Frontal cortex (tissue), 3 donors: ENCODE measurements at regions not wholly inside any gene's neighbourhood (a gene's known extent, or its start where the extent isn't known, plus 50 kb on each side); places are given as distances from the start of the nearest gene placed in this dataset.
"Not testable (repeated sequence)": the region's sequence is repeated elsewhere in the genome, so short reads cannot be mapped to it uniquely, and the experiment has no call there.

Source experiments
- DNase-seq, 2 donors: peaks; one replicate each; pipeline ENCODE4 v3.0.0; 2012; ENCODE audit warnings: low spot score in 2 of 2
- FAIRE-seq: peaks from 2 replicates; lab custom pipeline; 2012; peaks lifted over from hg19 to GRCh38; lab: Jason Lieb, UNC
- donor health status: control.
- donor health status: control.
- donor health status: control.

- FAIRE-seq (no peak), DNase-seq (no peak)
These were observed 61.7 kb downstream of the NPS start for GRCh38 chr10:127610816-127611215.

GRCh38 chr10:127614484-127615017 is 65.4 kb downstream of the NPS start:
- DNase-seq (no peak), FAIRE-seq (no peak)

GRCh38 chr10:127618797-127619196 is 69.7 kb downstream of the NPS start:
- FAIRE-seq: peak; percentile 48
- DNase-seq: no peak

DNA sequence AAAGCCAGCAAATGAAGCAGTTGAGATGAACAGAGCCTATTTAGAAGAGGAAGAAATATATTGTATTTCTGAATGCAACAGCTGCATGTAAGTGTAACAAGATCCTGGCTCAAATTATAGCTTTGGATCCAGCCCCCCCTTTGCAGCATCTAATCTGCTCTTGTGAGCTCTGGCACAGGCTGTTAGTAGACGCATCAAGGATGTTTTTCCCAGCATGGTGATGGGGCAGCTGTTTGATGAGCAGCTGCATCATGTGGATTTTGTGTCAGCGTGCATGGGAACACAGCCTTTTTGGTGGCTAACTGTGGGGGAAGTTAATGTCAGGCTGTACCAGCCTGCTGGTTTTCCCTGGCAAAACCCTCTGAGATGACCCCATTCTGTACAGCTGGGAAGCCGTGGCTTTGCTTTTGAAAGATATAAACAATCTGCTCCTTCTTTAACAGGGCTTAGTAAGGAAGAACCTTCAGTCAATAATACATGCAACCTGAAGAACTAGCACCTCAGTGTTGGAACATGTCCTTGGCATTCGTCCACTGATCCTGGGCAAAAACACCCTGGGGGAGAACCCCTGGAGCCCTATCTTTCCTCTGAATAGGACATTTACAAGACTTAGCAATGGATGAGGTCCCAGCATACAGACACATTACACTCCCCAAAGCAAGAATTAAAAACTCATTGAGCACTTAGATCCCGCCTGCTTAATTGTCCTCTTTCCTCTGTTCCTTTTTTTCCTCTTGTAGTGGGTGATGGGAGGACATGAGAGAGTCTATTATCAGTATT is 70.6 kb downstream of the NPS start:
- peak; percentile 8 to 31 for DNase-seq
- peak; percentile 49 for FAIRE-seq

DNA sequence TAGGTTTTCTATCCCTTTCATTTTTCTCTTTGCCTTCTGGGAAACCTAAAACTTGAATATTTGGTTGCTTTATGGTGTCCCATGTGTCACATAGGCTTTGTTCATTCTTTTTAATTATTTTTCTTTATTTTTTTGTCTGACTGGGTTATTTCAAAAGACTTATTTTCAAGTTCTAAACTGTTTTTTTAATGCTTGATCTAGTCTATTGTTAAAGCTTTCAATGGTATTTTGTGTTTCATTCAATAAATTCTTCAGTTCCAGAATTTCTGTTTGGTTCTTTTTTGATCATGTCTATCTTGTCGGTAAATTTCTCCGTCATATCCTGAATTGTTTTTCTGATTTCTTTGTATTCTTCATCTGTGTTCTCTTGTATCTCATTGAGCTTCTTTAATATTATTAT is 86.8 kb downstream of the NPS start:
- FAIRE-seq: no peak
- no peak for DNase-seq

GRCh38 chr10:127648885-127649284 is 88.1 kb upstream of the FOXI2 start:
- FAIRE-seq (no peak), DNase-seq (no peak)

GRCh38 chr10:127649642-127650041 is 87.3 kb upstream of the FOXI2 start:
- DNase-seq: no peak
- FAIRE-seq: no peak

GRCh38 chr10:127657056-127657455 is 79.9 kb upstream of the FOXI2 start:
- FAIRE-seq (no peak), DNase-seq (no peak)

DNA sequence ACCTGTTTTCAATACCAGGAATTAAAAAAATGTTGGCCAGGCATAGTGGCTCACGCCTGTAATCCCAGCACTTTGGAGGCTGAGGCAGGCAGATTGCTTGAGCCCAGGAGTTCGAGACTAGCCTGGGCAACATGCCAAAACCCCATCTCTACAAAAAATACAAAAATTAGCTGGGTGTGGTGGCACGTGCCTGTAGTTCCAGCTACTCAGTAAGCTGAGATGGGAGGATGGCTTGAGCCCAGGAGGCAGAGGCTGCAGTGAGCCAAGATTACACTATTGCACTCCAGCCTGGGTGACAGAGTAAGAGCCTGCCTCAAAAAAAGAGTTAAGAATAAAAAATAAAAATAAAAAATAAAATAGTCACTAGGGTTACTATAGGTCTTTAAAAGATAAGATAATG is 60.6 kb upstream of the FOXI2 start:
- not testable (repeated sequence) for FAIRE-seq, DNase-seq

DNA sequence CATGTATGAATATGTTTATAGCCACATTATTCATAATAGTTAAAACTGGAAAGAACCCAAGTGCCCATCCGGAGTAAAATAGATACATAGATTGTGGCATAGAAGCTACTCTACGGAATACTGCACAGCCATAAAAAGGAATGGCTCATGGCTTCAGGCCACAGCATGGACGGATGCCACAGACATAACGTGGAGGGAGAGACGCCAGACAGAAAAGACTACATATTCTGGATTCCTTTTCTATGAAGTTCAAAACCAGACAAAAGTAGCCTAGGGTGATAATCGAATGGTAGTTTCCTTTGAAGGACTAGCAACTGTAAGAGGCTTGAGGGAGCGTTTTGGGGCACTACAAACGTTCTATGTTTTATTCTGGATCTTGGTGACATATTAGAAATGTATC is 58.9 kb upstream of the FOXI2 start:
- no peak for DNase-seq
- no peak for FAIRE-seq

DNA sequence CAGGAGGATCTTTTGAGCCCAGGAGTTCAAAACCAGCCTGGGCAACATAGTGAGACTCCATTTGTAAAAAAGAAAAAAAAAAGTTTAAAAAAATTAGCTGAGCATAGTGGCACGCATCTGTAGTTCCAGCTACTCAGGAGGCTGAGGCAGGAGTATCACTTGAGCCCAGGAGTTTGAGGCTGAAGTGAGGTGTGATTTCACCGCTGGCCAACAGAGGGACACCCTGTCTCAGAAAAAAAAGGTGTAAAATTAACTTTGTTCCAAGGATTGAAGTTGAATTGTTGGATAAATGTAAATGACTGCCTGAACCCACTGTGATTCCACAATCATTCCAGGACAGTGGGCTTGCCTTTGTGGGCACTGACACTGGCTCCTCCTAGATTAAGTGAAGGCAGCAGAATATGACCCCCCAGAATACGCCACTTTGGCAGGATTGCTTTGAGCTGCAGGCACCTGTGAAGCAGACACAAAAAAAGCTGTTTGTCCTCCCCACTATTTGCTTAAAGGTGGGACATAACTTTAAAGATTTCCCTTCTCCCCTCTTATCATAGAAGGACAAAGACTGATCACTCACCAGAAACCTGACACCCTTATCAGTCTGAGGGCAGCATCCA is 57.2 kb upstream of the FOXI2 start:
- DNase-seq: no peak
- no peak for FAIRE-seq
